ENCODE measurements at regions not wholly inside any gene's neighbourhood (a gene's known extent, or its start where the extent isn't known, plus 50 kb on each side); places are given as distances from the start of the nearest gene placed in this dataset.

DNA sequence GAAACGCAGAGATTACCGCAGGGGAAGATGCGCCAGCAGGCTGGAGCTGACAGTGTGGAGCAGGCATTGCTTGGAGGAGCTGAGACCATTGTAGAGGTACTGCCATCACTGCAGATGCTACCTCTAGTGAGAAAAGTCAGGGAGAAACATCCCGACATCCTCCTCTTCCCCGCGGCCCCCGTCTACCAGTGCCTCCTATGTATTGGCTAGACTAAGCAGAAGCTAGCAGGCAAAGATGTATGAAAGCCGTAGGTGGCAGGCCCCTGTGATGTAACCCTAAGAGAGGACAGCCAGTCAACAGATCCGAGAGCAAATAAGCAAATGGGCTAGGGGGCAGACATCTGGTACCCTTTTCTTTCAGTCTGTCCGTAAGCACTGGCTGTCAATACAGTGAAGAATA lies 115.5 kb upstream of the ACTBL2 start:
- no peak for DNase-seq

DNA sequence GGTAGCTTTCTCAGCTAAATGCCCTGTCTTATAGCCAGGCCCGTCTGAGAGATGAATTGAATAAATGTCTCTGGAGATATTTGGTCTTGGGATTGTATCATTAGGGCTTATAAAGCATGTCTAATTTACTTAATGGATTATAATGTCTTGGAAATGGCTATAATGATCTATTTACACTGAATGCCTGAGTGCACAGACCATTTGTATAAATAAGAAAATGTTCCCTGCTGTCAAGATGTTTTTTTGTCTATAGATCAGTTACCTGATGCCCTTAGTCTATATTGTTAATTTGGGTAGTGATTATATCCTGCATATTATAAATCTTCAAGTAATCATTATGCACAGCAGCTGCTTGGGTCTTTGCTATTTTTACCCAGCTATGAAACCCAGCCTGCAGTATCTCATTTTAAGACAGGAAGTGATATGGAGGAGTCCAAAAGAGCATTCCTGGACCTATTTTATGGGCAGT lies 112.9 kb upstream of the ACTBL2 start:
- DNase-seq: no peak

DNA sequence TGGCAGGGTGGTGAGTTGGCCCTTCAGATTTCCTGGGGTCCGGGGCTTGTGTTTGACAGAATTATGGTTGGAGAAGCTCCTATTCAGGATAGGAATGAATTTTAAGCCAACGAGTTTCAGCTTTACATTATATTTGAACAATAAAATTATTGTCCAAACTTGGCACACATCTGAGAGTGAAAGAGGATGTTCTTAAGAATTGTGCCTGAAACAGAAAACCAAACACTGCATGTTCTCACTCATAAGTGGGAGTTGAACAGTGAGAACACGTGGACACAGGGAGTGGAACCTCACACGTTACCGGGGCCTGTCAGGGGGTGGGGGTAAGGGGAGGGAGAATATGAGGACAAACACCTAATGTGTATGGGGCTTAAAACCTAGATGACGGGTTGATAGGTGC lies 111.8 kb upstream of the ACTBL2 start:
- no peak for DNase-seq

DNA sequence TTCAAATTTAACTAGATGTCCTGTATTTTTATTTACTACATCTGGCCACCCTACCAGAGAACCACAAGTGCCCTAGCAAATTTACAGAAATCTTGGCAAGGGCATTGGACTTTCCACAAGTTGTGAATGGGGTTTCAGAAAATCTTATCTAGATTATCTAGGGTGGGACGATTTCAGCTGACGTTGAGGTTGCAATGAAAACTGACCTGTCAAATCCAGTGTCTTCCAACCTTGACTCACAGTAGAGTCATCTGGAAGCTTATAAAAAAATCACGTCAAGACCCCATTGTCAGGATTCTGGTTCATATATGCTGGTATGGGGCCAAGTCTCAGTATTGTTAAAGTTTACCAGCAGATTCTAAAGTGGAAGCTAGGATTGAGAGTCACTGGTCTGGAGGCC lies 109.6 kb upstream of the ACTBL2 start:
- DNase-seq: no peak

DNA sequence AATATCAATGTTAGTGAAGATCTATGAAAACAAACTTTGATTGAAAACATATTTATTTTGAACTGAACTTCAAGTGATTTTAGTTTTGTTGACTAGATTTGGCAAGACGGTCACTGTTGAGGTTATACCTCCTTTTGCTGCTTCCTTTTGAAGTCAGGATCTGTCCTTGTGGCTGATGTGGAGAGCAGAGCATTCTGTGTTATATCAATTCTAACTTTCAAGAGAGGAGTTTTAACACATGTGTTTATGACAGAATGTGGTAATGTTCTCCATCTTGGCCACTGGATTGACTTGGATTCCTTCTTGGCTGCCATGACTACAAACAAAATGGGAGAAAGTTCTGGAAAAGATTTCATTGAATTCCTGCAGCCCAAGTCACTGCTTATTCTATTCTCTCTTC lies 104.0 kb upstream of the ACTBL2 start:
- DNase-seq: no peak

DNA sequence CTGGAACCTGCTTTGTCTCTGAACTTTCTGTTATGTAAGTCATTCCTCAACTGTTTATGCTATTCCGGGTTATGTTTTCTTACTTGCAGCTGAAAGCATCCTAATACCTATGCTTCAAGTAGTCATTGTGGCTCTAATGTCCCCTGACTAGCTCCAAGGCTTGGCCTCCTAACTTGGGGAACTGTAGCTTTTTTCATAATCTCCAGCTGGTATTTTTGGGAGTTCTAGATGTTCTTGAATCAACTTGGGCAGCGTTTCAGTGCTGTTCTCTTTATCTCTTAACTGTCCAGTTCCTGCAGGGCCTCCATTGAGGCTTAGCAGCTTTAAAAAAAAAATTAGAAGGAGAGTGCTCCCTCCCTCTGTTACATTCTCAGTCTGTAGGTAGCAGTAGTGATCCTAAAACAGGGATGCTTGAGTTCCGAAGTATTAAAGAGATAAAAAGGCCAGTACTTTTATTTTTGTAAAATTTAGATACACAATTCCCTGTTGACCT lies 100.0 kb upstream of the ACTBL2 start:
- no peak for DNase-seq

DNA sequence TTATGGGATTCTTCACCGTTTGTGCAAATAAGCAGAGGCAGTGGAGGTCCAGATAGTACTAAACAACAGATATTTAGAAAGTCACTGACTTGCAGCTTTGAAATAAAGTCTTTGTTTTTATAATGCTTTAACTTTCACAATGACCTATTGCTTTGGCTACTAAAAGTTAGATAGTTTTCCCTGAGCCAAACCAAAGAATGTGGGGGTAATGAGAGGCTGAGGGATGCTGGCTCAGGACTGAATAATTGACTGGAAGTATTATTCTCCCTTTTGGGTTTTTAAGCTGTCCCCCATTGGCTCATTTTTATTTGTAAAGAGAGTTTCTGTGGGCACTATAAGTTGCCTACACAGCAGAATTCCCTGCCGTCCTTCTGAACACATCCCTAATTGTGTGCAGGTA lies 99.2 kb upstream of the ACTBL2 start:
- DNase-seq: no peak

DNA sequence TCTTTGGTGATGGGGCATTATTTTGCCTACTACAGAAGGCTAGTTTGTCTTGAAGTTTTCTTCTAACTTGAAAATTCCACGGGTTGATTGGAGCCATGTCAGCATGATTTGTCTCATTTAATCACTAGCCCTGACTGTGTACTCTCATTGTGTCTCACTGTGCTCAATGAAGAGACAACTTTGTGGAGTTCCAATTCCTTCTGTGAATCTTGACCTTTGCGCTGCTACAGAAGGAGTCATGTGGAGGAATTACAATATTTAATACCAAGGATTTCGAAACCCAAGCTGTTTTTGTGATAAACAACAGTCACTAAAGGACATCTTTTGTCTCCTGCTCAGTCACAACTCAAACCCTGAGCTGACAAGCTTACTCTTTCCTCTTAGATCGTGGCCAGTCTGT lies 98.6 kb upstream of the ACTBL2 start:
- DNase-seq: no peak

DNA sequence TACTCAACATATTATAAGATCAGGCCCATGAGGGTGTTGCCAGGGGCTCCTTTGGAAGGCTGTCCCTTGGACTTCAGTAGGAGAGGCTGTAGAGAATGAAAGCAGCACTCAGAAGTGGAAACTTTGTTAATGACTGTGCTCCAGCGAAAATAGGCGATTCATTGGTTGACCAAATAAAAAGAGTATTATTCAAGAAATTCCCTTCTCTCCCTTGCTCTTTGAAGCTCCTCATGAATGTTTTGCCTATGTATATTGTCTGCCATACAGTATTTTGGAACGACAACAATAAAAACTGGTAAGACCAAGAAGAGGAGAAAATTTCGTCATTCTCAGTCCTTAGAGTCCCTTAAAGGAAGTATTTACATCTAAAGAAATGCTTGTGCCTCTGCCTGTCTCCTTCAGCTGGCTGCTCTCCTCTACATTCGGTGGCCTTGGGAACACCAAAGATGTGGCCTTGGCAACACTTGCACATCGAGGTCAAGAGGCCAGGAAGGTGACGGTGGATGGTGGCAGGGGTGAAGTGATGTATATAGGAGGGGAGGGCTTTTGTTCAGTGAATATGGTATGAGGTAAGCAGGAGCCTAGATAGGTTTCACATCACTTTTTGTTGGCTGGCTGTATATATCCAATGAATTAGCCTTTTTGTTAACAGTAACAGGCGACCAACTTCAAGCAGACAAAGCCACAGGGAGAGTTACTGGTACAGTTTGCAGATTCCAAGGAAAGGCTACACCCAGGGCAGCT lies 95.0 kb upstream of the ACTBL2 start:
- no peak for DNase-seq

DNA sequence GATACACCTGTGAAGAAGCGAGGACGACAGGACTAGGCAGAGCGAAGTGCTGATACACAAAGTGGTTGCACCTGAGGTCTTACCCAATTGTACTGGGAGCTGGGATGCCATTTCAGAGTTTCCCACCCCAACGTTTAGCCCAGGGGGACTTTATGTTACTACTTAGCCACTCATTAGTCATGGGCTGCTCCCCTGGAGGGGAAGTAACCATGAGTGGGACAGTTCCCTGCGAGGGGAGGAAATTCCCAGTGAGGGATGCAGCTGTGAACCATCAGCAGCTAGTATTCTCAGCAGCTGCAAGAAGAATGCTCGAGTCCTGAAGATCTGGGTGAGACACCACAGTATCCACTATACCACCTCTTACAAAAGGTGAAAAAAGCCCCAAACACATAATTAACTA lies 93.7 kb upstream of the ACTBL2 start:
- DNase-seq: no peak

DNA sequence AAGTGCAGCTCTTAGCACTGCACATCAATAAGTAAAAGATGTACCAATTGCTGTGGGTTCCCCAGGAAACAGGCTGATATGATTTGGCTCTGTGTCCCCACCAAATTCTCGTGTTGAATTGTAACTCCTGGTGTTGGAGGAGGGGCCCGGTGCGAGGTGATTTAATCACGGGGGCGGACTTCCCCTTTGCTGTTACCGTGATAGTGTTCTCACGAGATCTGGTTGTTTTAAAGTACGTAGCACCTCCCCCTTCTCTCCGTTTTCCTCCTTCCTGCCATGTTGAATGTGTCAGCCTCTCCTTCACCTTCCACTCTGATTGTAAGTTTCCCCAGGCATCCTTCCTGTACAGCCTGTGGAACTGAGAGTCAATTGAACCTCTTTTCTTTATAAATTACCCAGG lies 93.2 kb upstream of the ACTBL2 start:
- DNase-seq: no peak

DNA sequence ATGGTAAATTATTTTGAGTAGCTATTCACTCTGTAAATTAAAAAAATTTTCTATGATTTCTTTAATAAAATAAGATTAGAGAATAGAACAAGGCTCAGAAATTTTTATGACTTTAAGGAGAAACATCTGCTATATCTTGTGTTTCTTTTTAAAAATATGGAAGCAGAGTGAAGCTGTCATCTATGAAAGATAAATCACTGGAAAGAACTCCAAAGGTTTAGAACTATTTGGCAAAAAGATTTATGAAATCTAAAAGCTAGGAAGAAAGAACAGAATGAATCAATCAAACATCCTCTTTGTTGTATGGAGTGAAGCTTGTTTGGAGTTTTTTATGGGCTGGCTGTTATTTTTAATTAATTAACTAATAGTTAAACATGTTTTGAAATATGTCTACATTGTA lies 89.8 kb upstream of the ACTBL2 start:
- no peak for DNase-seq

DNA sequence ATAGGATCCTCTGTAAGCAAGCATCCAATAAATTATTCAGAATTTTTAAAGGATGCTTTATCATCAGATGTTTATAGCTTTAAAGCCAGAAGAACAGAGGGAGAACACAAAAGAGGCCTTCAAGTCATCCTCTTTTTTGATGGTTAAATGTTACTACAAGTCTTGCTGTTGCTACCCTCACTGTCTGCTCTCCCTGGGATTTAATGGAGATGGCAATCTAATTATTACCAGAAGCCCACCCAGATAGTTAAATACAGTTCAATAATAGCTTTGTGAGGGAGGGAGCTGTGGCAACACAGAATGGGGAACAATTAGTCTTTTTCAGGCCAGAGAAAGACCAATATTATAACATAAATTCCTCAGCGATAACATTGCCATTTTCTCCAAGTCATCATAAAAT lies 87.0 kb upstream of the ACTBL2 start:
- DNase-seq: no peak

DNA sequence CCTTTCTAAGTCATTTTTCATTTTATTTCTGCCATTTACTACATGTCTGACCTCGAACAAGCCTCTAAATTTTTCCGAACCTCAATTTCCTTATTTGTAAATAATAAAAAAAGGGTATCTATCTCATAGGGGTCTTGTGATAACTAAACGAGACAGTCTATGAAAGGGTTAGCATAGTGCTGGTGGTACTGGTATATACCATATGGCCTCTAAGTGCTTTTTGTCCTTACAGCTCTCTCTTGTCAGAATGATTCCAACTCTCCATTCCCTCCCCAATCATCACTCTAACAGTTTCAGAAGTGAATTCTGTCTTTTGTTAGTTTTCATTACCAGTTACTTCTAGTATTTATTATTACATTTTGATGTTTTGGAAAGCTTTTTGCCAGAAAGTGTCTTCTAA lies 85.5 kb upstream of the ACTBL2 start:
- no peak for DNase-seq

DNA sequence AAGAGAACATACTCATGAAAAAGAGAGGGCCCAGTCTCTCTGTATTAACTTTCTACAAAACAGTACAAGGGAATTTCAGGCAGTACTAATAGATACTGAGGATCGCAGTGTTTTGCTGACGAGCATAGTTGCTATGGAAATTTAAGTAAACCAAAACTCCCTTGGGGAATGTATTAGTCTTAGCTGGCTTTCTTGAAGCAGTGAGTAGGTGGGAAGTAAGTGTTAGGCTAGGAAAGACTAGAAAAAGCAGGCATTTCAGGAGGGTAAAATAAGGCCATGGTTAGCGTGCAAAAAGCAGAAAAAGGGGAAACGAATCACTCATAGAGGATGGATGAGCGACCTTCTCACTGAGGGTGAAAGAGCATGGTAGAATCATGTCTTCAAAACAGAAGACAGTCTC lies 84.3 kb upstream of the ACTBL2 start:
- DNase-seq: no peak

DNA sequence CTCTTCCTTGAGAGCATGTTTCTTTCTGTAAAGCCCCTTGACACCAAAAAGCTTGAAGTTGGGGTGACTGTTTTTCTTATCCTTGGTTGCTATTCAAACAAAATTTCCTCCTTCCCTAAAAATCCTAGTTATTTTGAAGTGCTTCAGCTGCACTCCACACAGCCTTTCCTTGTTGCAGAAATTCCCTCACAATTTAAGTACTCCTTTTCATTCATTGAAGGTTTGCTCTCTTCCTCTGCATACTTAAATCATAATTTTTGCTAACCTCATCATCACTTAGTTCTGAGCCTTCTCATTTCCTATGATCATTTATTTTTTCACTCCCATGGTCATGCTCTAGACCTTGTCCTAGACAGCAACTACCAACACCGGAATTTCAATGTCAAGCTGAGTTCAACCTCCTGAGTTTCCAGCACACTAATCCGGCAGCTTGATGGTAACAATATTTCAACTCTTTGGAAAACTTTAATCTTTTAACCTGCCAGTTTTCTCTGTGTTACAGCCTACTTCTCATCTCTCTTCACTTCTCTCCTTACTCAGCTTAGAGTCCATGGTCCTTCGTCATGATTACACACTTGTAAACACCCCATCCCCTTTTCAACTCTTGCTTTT lies 78.7 kb upstream of the ACTBL2 start:
- DNase-seq: no peak

DNA sequence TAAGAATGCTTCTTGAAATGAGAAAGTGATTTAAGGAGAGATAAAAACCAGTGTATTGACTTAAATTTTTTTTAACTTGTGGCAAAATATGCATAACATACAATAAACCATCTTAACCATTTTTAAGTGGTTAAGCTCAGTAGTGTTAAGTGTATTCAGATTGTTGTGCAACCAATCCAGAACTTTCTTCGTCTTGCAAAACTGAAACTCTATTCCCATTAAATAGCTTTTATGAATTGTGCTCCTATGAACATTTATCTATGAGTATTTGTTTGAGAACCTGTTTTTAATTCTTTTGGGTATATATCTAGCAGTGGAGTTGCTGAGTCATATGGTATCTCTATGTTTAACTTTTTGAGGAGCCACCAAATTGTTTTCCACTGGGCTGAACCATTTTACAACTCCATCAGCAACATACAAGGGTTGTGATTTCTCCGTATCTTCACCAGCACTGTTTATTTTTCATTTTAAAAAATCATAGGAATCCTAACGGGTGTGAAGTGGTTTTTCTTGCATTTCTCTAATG lies 76.6 kb upstream of the ACTBL2 start:
- DNase-seq: no peak

DNA sequence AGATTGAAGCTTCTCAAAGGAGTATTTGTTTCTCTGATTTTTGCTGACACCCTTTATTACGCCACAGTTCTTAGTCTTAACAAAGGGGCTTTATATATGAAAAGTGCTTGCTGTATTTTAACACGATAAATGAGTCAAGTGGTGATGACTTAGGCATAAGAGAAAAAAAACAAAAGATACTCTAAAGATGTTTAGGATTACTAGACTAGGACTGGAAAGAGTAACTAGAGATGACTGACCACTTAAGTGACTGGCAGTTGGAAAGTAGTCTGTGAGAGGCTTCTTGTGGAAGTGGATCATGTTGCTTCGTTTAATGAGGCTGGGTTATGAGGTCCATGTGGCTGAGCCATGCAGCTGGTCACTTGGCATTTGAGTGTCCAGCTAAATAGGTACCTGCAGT lies 69.4 kb upstream of the ACTBL2 start:
- DNase-seq: no peak

DNA sequence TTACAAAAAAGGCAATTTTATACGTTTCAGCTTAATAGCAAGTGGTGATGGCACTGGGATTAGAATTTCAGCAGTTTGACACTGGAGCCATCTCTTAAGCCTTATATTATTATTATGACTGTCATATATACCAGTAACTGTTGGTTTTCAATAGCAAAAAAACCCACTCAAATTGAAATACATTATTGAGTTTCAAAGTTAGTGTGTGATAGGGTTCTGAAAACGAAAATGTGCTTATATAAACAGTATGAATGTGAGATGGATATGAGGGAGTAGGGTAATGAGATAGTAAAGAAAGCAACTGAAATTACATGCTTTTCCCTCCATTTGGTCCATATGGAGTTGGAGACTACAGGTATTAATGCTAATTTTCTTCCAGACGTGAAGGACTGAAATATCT lies 68.6 kb upstream of the ACTBL2 start:
- DNase-seq: no peak

DNA sequence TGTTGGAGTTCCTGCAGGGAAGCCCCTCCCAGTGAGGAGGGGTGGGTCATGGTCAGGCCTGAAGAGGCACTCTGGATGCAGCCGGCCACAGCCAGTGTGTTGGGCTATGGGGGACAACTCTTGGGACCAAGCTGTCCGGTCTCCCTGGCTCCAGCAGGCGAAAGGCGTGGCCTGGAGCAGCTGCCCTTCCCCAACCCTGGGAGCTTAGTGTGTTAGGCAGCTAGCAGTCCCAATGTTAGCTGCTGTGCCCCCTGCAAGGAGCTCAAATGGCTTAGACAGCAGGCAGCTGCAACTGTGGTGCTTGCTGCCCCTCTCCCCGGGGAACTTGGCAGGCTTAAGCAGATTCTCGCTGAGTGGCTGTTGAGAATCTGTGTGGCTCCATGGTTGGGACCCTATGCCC lies 67.5 kb upstream of the ACTBL2 start:
- no peak for DNase-seq

DNA sequence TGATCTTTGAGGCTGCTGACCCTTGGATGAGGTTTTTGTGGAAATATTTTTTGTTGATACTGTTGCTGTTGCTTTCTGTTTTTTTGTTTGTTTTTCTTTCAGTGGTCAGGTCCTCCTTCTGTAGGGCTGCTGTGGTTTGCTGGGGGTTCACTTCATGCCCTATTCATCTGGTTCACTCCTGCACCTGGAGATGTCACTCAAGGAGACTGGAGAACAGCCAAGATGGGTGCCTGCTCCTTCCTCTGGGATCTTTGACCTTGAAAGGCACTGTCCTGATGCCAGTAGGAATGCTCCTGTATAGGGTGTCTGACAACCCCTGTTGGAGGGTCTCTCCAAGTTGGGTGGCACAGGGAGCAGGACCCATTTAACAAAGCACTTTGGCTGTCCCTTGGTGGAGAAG lies 67.0 kb upstream of the ACTBL2 start:
- no peak for DNase-seq

DNA sequence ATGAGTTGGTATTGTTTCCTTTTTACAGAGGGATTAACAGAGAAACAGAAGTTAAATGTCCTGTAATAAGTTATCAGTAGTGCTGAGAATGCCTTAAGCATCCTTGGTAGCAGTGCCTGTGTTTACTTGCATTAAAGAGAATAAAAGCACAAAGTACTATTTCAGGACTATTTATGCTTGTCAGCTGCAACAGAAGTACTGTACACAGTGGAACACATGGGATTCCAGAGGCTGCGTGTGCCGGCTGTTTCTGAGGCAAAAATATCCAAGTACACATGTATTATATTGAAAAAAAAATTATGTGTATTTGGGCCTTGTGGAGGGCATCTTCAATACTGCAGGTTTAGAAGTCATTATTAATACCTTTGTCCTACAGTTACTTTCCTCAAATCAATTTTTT lies 58.2 kb upstream of the ACTBL2 start:
- DNase-seq: no peak

DNA sequence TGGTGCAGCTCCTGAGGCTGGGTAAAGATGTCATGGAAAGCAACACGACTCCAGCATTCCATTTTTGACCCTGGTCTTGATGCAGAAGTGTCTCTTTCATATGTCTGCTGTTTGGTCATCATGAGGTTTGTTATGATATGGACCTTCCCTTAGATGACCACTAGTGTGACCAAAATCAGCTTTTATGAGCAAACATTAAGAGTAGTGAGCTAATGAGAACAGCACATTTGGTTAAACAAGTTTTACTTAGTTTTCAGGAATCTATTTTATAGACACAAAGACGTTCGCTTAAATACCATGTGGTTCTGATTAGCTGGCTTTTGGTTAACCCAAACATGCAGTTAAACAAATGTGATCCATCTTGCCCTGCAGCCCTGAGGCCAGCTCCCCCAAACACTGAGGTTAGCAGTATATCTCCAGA lies 56.7 kb upstream of the ACTBL2 start:
- DNase-seq: no peak

DNA sequence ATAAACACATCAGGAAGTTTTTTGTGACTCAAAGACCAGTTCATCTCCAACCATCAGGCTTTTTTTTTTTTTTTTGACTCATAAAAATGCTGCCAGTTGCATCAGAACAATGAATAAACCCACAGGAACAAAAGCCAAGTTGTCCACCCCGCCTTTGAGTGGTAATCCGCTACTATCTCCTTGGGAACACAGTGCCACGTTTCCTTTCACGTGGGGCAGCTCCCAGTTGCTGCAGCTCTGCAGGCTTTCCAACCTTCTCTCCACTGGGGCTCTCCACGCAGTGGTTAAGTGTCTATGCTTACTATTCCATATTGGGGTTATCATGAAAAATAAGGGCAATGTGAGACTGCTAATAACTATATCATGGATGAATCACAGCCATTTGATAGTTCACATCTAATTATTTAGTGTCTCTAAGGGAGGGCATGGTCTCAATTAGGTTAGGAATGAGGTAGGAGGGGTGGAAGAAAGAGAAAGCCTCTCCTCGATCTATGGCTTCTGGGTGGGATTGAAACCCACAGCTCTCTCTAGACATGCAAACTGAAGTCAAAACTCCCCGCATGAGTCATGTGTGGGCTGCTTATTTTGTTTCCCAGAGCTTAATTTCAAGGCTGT lies 55.8 kb upstream of the ACTBL2 start:
- DNase-seq: peak; percentile 32

Data from occipital lobe (tissue), 1 donor.